AG10803 (cell line): ENCODE measurements at regions not wholly inside any gene's neighbourhood (a gene's known extent, or its start where the extent isn't known, plus 50 kb on each side); places are given as distances from the start of the nearest gene placed in this dataset.
A peak's percentile ranks its signal among the peaks of the same experiment; 100 is the strongest.

Experiments used
- DNase-seq: peaks from one replicate; pipeline ENCODE4 v3.0.0; 2010; ENCODE audit warnings: low read depth
- H3K4me3 ChIP-seq: 2 replicates; pipeline ENCODE4 v1.5.1; 2011; ENCODE audit warnings: mild to moderate bottlenecking, low read length, control low read depth
- TF ChIP-seq, protein P1 (sequence below): conservative IDR thresholded peaks from 2 replicates; pipeline ENCODE4 v1.5.1; 2011; ENCODE audit warnings: mild to moderate bottlenecking, low read length, control low read depth, inconsistent platforms

DNA sequence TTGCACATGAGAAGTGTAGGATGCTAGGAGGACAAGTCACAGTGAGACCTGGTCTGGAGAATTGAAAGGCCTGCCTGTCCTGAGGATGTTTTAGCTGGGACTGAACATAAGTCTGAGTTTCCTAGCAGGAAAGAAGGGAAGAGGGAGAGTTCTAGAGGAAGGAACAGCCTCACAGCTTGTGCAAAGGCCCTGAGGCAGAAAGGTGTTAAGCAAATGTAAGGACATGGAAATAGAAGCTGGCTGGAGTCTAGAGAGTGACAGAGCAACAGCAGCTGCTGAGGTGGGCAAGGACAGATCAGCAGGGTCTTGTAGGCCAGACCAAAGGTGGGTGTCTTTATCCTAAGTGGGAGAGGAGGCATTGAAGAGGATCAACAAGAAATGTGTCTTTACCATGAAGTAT is 210.9 kb upstream of the E2F8 start:
- H3K4me3 ChIP-seq = no peak overlapping the region
- TF ChIP-seq, protein P1, sequence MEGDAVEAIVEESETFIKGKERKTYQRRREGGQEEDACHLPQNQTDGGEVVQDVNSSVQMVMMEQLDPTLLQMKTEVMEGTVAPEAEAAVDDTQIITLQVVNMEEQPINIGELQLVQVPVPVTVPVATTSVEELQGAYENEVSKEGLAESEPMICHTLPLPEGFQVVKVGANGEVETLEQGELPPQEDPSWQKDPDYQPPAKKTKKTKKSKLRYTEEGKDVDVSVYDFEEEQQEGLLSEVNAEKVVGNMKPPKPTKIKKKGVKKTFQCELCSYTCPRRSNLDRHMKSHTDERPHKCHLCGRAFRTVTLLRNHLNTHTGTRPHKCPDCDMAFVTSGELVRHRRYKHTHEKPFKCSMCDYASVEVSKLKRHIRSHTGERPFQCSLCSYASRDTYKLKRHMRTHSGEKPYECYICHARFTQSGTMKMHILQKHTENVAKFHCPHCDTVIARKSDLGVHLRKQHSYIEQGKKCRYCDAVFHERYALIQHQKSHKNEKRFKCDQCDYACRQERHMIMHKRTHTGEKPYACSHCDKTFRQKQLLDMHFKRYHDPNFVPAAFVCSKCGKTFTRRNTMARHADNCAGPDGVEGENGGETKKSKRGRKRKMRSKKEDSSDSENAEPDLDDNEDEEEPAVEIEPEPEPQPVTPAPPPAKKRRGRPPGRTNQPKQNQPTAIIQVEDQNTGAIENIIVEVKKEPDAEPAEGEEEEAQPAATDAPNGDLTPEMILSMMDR = no peak
- no peak for DNase-seq

- DNase-seq = no peak
- TF ChIP-seq, protein P1 = no peak
- H3K4me3 ChIP-seq = no peak overlapping the region
These were observed 209.5 kb upstream of the E2F8 start for GRCh38 chr11:19450282-19450681.

DNA sequence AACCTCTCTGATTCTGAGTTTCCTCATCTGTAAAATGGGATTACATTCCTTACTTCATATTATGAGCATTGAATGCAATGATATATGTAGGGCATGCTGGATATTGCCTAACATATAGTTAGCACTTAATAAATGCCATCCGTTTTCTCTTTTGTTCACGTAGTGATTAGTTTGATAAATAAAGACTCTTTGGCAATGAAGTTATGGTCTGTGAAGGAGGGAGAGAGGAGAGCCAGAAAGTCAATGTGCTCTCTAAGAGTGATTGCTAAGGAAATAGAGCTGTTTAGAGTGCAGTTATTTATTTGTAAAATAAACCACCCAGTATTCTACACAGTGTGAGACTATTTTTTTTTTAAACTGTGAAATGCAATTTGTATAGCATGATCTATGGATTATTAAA is 207.9 kb upstream of the E2F8 start:
- H3K4me3 ChIP-seq = no peak overlapping the region
- no peak for DNase-seq
- TF ChIP-seq, protein P1 = no peak

DNA sequence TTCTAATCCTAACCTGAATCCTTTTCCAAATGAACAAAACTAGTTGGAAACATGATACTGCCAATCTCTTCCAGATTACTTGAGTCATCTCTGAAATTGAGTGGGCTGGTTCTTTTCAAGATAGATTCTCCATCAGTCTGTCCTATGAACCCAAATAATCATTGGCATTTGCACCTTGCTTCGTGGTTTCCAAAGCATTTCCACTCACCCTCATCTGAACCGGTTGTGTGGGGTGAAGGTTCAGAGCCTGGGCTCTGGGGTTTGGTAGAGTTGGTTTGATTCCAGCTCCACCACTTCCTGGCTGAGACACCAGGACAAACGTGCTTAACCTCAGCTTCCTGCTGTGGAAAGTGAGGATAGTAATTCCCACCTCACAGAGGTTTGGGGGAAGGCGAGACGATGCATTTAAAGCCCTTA is 206.4 kb upstream of the E2F8 start:
- TF ChIP-seq, protein P1 = no peak
- no peak overlapping the region for H3K4me3 ChIP-seq
- DNase-seq = peak; percentile 26

DNA sequence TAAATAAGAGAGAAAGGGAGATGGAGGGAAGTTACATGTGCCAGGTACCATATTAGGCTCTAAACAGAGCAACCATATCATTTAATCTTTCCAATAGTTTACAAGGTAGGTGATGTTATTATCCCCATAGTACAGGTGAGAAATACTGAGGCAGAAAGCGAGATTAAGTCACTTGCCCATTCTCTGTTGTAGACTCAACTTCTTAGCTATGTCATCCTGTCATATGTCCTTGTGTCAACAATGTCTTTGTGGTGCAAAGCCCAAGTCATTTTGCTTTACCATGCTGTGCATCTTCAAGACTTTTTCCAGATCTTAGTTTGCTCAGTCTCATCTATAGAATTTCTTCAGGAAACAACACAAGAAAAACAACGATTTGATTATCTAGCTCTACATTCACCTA is 205.0 kb upstream of the E2F8 start:
- DNase-seq = no peak
- no peak overlapping the region for H3K4me3 ChIP-seq
- TF ChIP-seq, protein P1 = no peak

DNA sequence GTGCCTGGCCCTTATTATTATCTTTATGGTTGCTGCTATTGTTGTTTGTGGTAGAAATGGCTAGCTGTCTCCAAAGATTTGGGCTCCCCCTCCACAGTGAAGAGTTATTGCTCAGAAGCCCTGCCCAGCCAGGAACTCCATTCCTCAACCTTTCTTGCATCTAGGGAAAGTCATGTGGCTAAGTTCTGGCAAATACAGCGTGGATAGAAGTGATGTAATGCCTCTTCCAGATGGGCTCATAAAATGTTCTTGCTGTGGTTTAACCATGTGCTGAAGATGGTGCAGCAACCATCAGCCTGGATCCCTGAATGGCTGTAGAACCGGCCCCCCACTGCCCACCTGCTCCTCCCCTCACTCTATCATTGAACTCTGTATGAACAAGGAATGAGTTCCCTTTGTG is 203.5 kb upstream of the E2F8 start:
- H3K4me3 ChIP-seq = no peak overlapping the region
- peak; percentile 77 for DNase-seq
- TF ChIP-seq, protein P1 = no peak

GRCh38 chr11:19442554-19442910 is 201.8 kb upstream of the E2F8 start:
- TF ChIP-seq, protein P1 = no peak
- H3K4me3 ChIP-seq = no peak overlapping the region
- DNase-seq = no peak
